Bronchial epithelial cell (primary cell): ENCODE measurements at regions not wholly inside any gene's neighbourhood (a gene's known extent, or its start where the extent isn't known, plus 50 kb on each side); places are given as distances from the start of the nearest gene placed in this dataset.

Experiments used
- DNase-seq: peaks from one replicate; pipeline ENCODE4 v3.0.0-alpha.2; 2010; ENCODE audit warnings: low read depth
- FAIRE-seq: peaks from 2 replicates; lab custom pipeline; 2011; peaks lifted over from hg19 to GRCh38; lab: Jason Lieb, UNC
- H3K27me3 ChIP-seq: 2 replicates; pipeline ENCODE4 v1.5.1; 2011; ENCODE audit warnings: low read length; ENCODE audit not compliant: control insufficient read depth, insufficient read depth
- H3K36me3 ChIP-seq: 2 replicates; pipeline ENCODE4 v1.5.1; 2011; ENCODE audit warnings: low read length; ENCODE audit not compliant: control insufficient read depth, insufficient read depth
- H3K4me3 ChIP-seq: 2 replicates; pipeline ENCODE4 v1.5.1; 2011; ENCODE audit warnings: mild to moderate bottlenecking, low read depth, low read length, control low read depth
- TF ChIP-seq, protein P1 (sequence below): IDR thresholded peaks from 2 replicates; pipeline ENCODE4 v1.5.1; 2011; ENCODE audit warnings: mild to moderate bottlenecking, moderate library complexity, low read length, control low read depth, inconsistent platforms; ENCODE audit not compliant: insufficient read depth, severe bottlenecking

DNA sequence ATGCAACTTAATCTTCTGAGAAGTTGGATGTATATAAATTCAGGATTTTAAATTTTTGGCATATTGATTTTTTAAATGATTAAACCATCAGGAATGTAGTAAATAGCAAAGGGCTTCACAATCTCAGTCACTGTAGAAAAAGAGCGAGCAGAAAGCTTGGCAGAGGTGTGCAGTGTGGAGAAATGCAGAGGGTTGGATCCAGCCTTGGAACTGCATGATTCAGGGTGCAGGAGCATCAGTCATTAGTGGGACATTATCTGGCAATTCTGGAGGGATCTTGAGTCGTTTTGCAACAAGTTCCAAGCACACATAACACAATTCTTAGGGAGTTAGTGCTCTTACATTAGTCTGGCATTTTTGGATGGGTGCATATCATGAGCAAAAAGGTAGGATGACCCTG is 267.9 kb downstream of the PLA2G4A start:
- TF ChIP-seq, protein P1, sequence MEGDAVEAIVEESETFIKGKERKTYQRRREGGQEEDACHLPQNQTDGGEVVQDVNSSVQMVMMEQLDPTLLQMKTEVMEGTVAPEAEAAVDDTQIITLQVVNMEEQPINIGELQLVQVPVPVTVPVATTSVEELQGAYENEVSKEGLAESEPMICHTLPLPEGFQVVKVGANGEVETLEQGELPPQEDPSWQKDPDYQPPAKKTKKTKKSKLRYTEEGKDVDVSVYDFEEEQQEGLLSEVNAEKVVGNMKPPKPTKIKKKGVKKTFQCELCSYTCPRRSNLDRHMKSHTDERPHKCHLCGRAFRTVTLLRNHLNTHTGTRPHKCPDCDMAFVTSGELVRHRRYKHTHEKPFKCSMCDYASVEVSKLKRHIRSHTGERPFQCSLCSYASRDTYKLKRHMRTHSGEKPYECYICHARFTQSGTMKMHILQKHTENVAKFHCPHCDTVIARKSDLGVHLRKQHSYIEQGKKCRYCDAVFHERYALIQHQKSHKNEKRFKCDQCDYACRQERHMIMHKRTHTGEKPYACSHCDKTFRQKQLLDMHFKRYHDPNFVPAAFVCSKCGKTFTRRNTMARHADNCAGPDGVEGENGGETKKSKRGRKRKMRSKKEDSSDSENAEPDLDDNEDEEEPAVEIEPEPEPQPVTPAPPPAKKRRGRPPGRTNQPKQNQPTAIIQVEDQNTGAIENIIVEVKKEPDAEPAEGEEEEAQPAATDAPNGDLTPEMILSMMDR = no peak
- Histone ChIP-seq H3K36me3 (no peaks in the 10 kb centered on the region), H3K4me3 (no peak overlapping the region), H3K27me3 (no peaks in the 10 kb centered on the region)
- FAIRE-seq = no peak
- DNase-seq = no peak

GRCh38 chr1:187110351-187110750 is 281.6 kb downstream of the PLA2G4A start:
- FAIRE-seq (no peak), DNase-seq (no peak)
- Histone ChIP-seq H3K36me3 (no peaks in the 10 kb centered on the region), H3K27me3 (no peaks in the 10 kb centered on the region), H3K4me3 (no peak overlapping the region)
- TF ChIP-seq, protein P1 = no peak

GRCh38 chr1:187114792-187115191 is 286.0 kb downstream of the PLA2G4A start:
- no peaks in the 10 kb centered on the region for H3K27me3 ChIP-seq
- DNase-seq = no peak
- no peaks in the 10 kb centered on the region for H3K36me3 ChIP-seq
- H3K4me3 ChIP-seq = no peak overlapping the region
- no peak for FAIRE-seq
- TF ChIP-seq, protein P1 = no peak

- H3K36me3 ChIP-seq = no peaks in the 10 kb centered on the region
- TF ChIP-seq, protein P1 = no peak
- DNase-seq = no peak
- no peaks in the 10 kb centered on the region for H3K27me3 ChIP-seq
- no peak for FAIRE-seq
- H3K4me3 ChIP-seq = no peak overlapping the region
These were observed 292.9 kb downstream of the PLA2G4A start for GRCh38 chr1:187121661-187122060.

- DNase-seq (no peak), FAIRE-seq (no peak)
- H3K27me3 ChIP-seq = no peaks in the 10 kb centered on the region
- H3K4me3 ChIP-seq = no peak overlapping the region
- TF ChIP-seq, protein P1 = no peak
- H3K36me3 ChIP-seq = no peaks in the 10 kb centered on the region
These were observed 293.8 kb downstream of the PLA2G4A start for GRCh38 chr1:187122566-187122965.

- Histone ChIP-seq H3K36me3 (no peaks in the 10 kb centered on the region), H3K4me3 (no peak overlapping the region), H3K27me3 (no peaks in the 10 kb centered on the region)
- FAIRE-seq (no peak), DNase-seq (no peak)
- TF ChIP-seq, protein P1 = no peak
These were observed 300.4 kb downstream of the PLA2G4A start for GRCh38 chr1:187129132-187129531.
